Ovary (tissue), 3 donors: ENCODE measurements at regions not wholly inside any gene's neighbourhood (a gene's known extent, or its start where the extent isn't known, plus 50 kb on each side); places are given as distances from the start of the nearest gene placed in this dataset.

ENCODE experiments used
- CTCF ChIP-seq, 3 donors: fragments of 450-650 bp in 2 of 3; fragments of 200-600 bp in 1 of 3; IDR thresholded peaks; one replicate each; pipeline versions ENCODE4 v1.5.1 to v1.8.0; 2016 to 2022; ENCODE audit warnings: antibody characterized with exemption in 3 of 3, mild to moderate bottlenecking in 1 of 3
- EP300 ChIP-seq: sonication (generic); formaldehyde crosslinking; IDR thresholded peaks from one replicate; pipeline ENCODE4 v1.6.1; 2017; ENCODE audit warnings: antibody characterized with exemption
- donor health status: DM: no; HTN: no; CAD: no.

GRCh38 chr7:20932785-20933527, 146.3 kb upstream of the SP8 start:
- TF ChIP-seq EP300 (no peak), CTCF (IDR thresholded peaks at IDR 0.05) (no peak)
